ENCODE measurements at regions not wholly inside any gene's neighbourhood (a gene's known extent, or its start where the extent isn't known, plus 50 kb on each side); places are given as distances from the start of the nearest gene placed in this dataset.

- peak overlapping the region; percentile 72 for H3K9ac ChIP-seq (ENCODE audit: low read depth, low read length, poor library complexity)
- H3K4me3 ChIP-seq (ENCODE audit: low read length in 2 of 2), result peak overlapping the region in 1 of 2 donors; percentile 78
- no peaks in the 10 kb centered on the region for H3K9me3 ChIP-seq (replicated peaks in 1 of 2; ENCODE audit: control insufficient read depth in 2 of 2, insufficient read depth in 1 of 2, low read depth in 1 of 2, low read length in 2 of 2)
- DNase-seq (ENCODE audit: low spot score), result peak; percentile 56
- peaks cover 0 to 16% (median 4%) of the 10 kb centered on the region in 3 experiments for H3K27me3 ChIP-seq (ENCODE audit: control insufficient read depth in 3 of 3, insufficient read depth in 3 of 3, low read depth in 1 of 3, low read length in 3 of 3)
- H2BK15ac ChIP-seq (ENCODE audit: low read length), result no peak overlapping the region
- no peak overlapping the region for H3K23ac ChIP-seq (ENCODE audit: low read depth, low read length, poor library complexity)
- H3K4me2 ChIP-seq (ENCODE audit: insufficient read depth, low read length, poor library complexity, severe bottlenecking), result peak overlapping the region; percentile 73
- H3K79me1 ChIP-seq (ENCODE audit: low read depth, low read length), result no peaks in the 10 kb centered on the region
- H4K8ac ChIP-seq (ENCODE audit: low read depth, low read length), result no peak overlapping the region
- no peak overlapping the region for H2BK12ac ChIP-seq (ENCODE audit: low read length)
- H2BK120ac ChIP-seq (ENCODE audit: low read depth, low read length), result no peak overlapping the region
- no peak overlapping the region for H2BK5ac ChIP-seq (ENCODE audit: low read length)
- no peak overlapping the region for H3K4ac ChIP-seq (ENCODE audit: low read length)
- H3K14ac ChIP-seq (ENCODE audit: low read length), result no peak overlapping the region
- peaks cover 9 to 14% of the 10 kb centered on the region in 2 donors for H3K4me1 ChIP-seq (ENCODE audit: control insufficient read depth in 2 of 2, insufficient read depth in 1 of 2, low read depth in 1 of 2, low read length in 2 of 2)
- H2AK5ac ChIP-seq (ENCODE audit: low read depth, low read length), result no peak overlapping the region
- H4K91ac ChIP-seq (ENCODE audit: low read depth, low read length, poor library complexity), result no peak overlapping the region
- no CpG with 5 or more reads among the region's 44 CpGs for WGBS, 2 donors (ENCODE audit: extremely low coverage in 2 of 2, insufficient read length in 2 of 2, insufficient replicate concordance in 1 of 2)
- H3K18ac ChIP-seq (ENCODE audit: low read length), result peak overlapping the region; percentile 76
- no peaks in the 10 kb centered on the region for H3K36me3 ChIP-seq (replicated peaks in 1 of 2; ENCODE audit: control insufficient read depth in 2 of 2, insufficient read depth in 2 of 2, low read length in 2 of 2)
- no peak overlapping the region for H3K27ac ChIP-seq (replicated peaks; ENCODE audit: low read length)
- H2AFZ ChIP-seq (ENCODE audit: low read length), result no peak overlapping the region
Observed at GRCh38 chr17:77887464-77888241, 70.8 kb upstream of the TNRC6C start.

GRCh38 chr17:77888242-77889134 lies 70.0 kb upstream of the TNRC6C start:
- Histone ChIP-seq H3K79me1 (ENCODE audit: low read depth, low read length) (no peaks in the 10 kb centered on the region), H4K91ac (ENCODE audit: low read depth, low read length, poor library complexity) (no peak overlapping the region), H3K14ac (ENCODE audit: low read length) (no peak overlapping the region), H3K4ac (ENCODE audit: low read length) (no peak overlapping the region), H2AK5ac (ENCODE audit: low read depth, low read length) (peak overlapping the region; percentile 3), H3K27me3 (ENCODE audit: control insufficient read depth in 3 of 3, insufficient read depth in 3 of 3, low read depth in 1 of 3, low read length in 3 of 3) (peaks cover 0 to 18% (median 4%) of the 10 kb centered on the region in 3 experiments), H3K9ac (ENCODE audit: low read depth, low read length, poor library complexity) (no peak overlapping the region), H3K9me3 (replicated peaks in 1 of 2; ENCODE audit: control insufficient read depth in 2 of 2, insufficient read depth in 1 of 2, low read depth in 1 of 2, low read length in 2 of 2) (no peaks in the 10 kb centered on the region), H3K4me1 (ENCODE audit: control insufficient read depth in 2 of 2, insufficient read depth in 1 of 2, low read depth in 1 of 2, low read length in 2 of 2) (peaks cover 14 to 17% of the 10 kb centered on the region in 2 donors), H2AFZ (ENCODE audit: low read length) (no peak overlapping the region), H3K4me3 (ENCODE audit: low read length in 2 of 2) (peak overlapping the region in 1 of 2 donors; percentile 78), H3K36me3 (replicated peaks in 1 of 2; ENCODE audit: control insufficient read depth in 2 of 2, insufficient read depth in 2 of 2, low read length in 2 of 2) (no peaks in the 10 kb centered on the region), H3K23ac (ENCODE audit: low read depth, low read length, poor library complexity) (no peak overlapping the region), H2BK15ac (ENCODE audit: low read length) (no peak overlapping the region), H4K8ac (ENCODE audit: low read depth, low read length) (no peak overlapping the region), H2BK5ac (ENCODE audit: low read length) (no peak overlapping the region), H2BK12ac (ENCODE audit: low read length) (no peak overlapping the region), H3K27ac (replicated peaks; ENCODE audit: low read length) (no peak overlapping the region), H2BK120ac (ENCODE audit: low read depth, low read length) (no peak overlapping the region), H3K4me2 (ENCODE audit: insufficient read depth, low read length, poor library complexity, severe bottlenecking) (peak overlapping the region; percentile 73), H3K18ac (ENCODE audit: low read length) (peak overlapping the region; percentile 76)
- DNase-seq (ENCODE audit: low spot score), result no peak
- no CpG with 5 or more reads among the region's 13 CpGs for WGBS, 2 donors (ENCODE audit: extremely low coverage in 2 of 2, insufficient read length in 2 of 2, insufficient replicate concordance in 1 of 2)

DNA sequence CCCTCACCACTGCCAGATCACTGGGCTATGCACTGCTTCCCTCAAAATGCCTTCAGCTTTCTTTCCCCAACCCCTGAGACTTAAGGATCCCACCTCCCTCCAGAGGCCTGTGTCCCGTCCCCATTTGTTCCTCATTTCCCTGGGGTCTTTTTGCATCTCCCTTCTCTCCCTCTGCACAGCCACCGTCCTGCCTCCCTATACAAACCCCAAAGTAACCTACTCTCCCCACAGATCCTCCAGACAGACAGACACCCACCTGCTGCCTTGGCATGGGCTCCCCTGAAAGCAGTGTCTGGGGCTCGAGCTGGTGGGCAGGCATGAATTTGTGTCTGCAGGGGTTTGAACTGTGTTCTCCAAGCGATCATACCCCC lies 69.4 kb upstream of the TNRC6C start:
- Histone ChIP-seq H2AFZ (ENCODE audit: low read length) (no peak overlapping the region), H3K36me3 (replicated peaks in 1 of 2; ENCODE audit: control insufficient read depth in 2 of 2, insufficient read depth in 2 of 2, low read length in 2 of 2) (no peaks in the 10 kb centered on the region), H4K8ac (ENCODE audit: low read depth, low read length) (no peak overlapping the region), H3K27me3 (ENCODE audit: control insufficient read depth in 3 of 3, insufficient read depth in 3 of 3, low read depth in 1 of 3, low read length in 3 of 3) (peaks cover 0 to 24% (median 3%) of the 10 kb centered on the region in 3 experiments), H3K4me3 (ENCODE audit: low read length in 2 of 2) (no peak overlapping the region), H2AK5ac (ENCODE audit: low read depth, low read length) (peak overlapping the region; percentile 3), H2BK15ac (ENCODE audit: low read length) (no peak overlapping the region), H3K14ac (ENCODE audit: low read length) (no peak overlapping the region), H2BK120ac (ENCODE audit: low read depth, low read length) (no peak overlapping the region), H3K23ac (ENCODE audit: low read depth, low read length, poor library complexity) (no peak overlapping the region), H3K4me1 (ENCODE audit: control insufficient read depth in 2 of 2, insufficient read depth in 1 of 2, low read depth in 1 of 2, low read length in 2 of 2) (peaks cover 8 to 12% of the 10 kb centered on the region in 2 donors), H3K79me1 (ENCODE audit: low read depth, low read length) (no peaks in the 10 kb centered on the region), H3K9ac (ENCODE audit: low read depth, low read length, poor library complexity) (no peak overlapping the region), H3K4me2 (ENCODE audit: insufficient read depth, low read length, poor library complexity, severe bottlenecking) (no peak overlapping the region), H3K4ac (ENCODE audit: low read length) (no peak overlapping the region), H3K27ac (replicated peaks; ENCODE audit: low read length) (no peak overlapping the region), H4K91ac (ENCODE audit: low read depth, low read length, poor library complexity) (no peak overlapping the region), H2BK12ac (ENCODE audit: low read length) (peak overlapping the region; percentile 78), H3K9me3 (replicated peaks in 1 of 2; ENCODE audit: control insufficient read depth in 2 of 2, insufficient read depth in 1 of 2, low read depth in 1 of 2, low read length in 2 of 2) (no peaks in the 10 kb centered on the region), H2BK5ac (ENCODE audit: low read length) (no peak overlapping the region), H3K18ac (ENCODE audit: low read length) (no peak overlapping the region)
- WGBS, 2 donors (ENCODE audit: extremely low coverage in 2 of 2, insufficient read length in 2 of 2, insufficient replicate concordance in 1 of 2), result no CpG with 5 or more reads among the region's 4 CpGs
- no peak for DNase-seq (ENCODE audit: low spot score)
